Esophagus squamous epithelium (tissue), 4 donors: ENCODE measurements at regions not wholly inside any gene's neighbourhood (a gene's known extent, or its start where the extent isn't known, plus 50 kb on each side); places are given as distances from the start of the nearest gene placed in this dataset.

Experiments
- POLR2A ChIP-seq, 4 donors: fragments of 450-650 bp; IDR thresholded peaks; one replicate each; pipeline ENCODE4 v1.6.1; 2017; ENCODE audit warnings: antibody characterized with exemption in 4 of 4, mild to moderate bottlenecking in 4 of 4, moderate library complexity in 3 of 4
- TF ChIP-seq, protein P1 (sequence below), 6 experiments: fragments of 450-650 bp in 4 of 6; fragments of 200-600 bp in 2 of 6; sonication (generic) in 2 of 6; IDR thresholded peaks; one replicate each; pipeline ENCODE4 v1.5.1; 2016 to 2019; ENCODE audit warnings: antibody characterized with exemption in 6 of 6, mild to moderate bottlenecking in 4 of 6, moderate library complexity in 4 of 6

DNA sequence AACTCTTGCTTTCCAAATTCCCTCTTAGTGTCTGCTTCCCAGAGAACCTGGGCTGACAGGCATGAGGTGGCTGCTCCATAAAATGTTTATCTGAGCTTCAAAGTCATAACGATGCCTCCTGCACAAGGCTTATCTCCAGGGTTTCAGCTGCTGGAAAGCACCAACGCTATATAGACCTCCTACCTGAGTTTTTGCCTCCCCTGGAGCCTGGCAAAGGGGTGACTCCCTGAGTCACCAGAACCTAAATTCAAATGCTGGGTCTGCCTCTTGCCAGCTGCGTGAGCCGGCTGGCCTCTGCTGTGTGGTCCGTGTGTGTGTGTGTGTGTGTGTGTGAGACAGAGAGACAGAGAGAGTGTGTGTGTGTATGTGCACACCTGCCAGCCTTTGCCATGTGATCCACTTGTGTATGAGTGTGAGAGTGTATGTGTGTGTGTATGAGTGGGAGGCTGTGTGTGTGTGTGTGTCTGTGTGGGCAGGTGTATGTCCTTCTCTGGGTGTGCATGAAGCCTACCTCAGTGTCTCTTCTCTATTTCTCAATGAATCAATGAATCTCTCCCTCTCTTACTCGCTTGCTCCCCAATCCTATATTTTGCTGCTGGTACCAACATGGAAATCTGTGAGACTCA, 714.9 kb downstream of the MATN1 start:
- TF ChIP-seq, protein P1, sequence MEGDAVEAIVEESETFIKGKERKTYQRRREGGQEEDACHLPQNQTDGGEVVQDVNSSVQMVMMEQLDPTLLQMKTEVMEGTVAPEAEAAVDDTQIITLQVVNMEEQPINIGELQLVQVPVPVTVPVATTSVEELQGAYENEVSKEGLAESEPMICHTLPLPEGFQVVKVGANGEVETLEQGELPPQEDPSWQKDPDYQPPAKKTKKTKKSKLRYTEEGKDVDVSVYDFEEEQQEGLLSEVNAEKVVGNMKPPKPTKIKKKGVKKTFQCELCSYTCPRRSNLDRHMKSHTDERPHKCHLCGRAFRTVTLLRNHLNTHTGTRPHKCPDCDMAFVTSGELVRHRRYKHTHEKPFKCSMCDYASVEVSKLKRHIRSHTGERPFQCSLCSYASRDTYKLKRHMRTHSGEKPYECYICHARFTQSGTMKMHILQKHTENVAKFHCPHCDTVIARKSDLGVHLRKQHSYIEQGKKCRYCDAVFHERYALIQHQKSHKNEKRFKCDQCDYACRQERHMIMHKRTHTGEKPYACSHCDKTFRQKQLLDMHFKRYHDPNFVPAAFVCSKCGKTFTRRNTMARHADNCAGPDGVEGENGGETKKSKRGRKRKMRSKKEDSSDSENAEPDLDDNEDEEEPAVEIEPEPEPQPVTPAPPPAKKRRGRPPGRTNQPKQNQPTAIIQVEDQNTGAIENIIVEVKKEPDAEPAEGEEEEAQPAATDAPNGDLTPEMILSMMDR (IDR thresholded peaks at IDR 0.05) = no peak
- TF ChIP-seq POLR2A (IDR thresholded peaks at IDR 0.05) = no peak
